ENCODE measurements at regions not wholly inside any gene's neighbourhood (a gene's known extent, or its start where the extent isn't known, plus 50 kb on each side); places are given as distances from the start of the nearest gene placed in this dataset.

DNA sequence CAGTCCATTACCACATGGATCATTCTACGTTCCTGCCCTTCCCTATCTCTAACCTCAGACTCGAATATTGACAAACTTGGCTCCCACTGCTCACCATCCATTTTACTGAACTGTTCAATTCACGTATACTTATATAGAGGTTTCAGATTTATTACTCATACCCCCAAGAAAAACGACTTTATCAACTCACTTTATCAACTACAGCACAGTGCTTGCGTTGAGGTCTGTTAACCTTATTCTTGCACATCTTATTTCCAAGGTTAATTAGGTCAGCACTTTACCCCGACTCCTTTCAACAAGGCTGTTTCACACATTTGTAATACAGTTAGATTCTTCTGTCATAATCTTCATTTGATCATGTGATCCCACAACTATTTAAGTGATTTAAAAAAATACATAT is 162.3 kb upstream of the AHR start:
- no peak overlapping the region for H2BK120ac ChIP-seq (replicated peaks; ENCODE audit: low read depth, low read length)
- no peak overlapping the region for H4K5ac ChIP-seq (ENCODE audit: insufficient read length, low read depth, low read length)
- H3K4me1 ChIP-seq (replicated peaks in 1 of 4; ENCODE audit: control insufficient read depth in 3 of 4, insufficient read depth in 4 of 4, low read length in 3 of 4), result no peaks in the 10 kb centered on the region
- 89% methylated on average over 6 of the region's 6 CpGs; no CpG with 5 or more reads in 1 of the 2 experiments for WGBS, 2 experiments (ENCODE audit: extremely low coverage in 1 of 2, insufficient coverage in 1 of 2, insufficient read length in 1 of 2, insufficient replicate concordance in 2 of 2, low coverage in 1 of 2, low lambda C conversion rate in 2 of 2, missing lambda C conversion rate in 1 of 2)
- no peak overlapping the region for H3K4me2 ChIP-seq (ENCODE audit: insufficient read depth in 1 of 2, low read depth in 2 of 2, low read length in 2 of 2)
- H3K27ac ChIP-seq (ENCODE audit: low read depth, low read length), result no peak overlapping the region
- no peaks in the 10 kb centered on the region for H3K36me3 ChIP-seq (ENCODE audit: control insufficient read depth in 2 of 4, insufficient read depth in 4 of 4, low read length in 3 of 4)
- H2BK5ac ChIP-seq (ENCODE audit: low read depth, low read length), result no peak overlapping the region
- H3K56ac ChIP-seq (replicated peaks; ENCODE audit: insufficient read length, low read depth, low read length), result no peak overlapping the region
- no peak overlapping the region for H4K8ac ChIP-seq (ENCODE audit: extremely low read depth, insufficient read depth, low read length)
- no peak overlapping the region for H2BK15ac ChIP-seq (ENCODE audit: low read length)
- H3K4me3 ChIP-seq (ENCODE audit: extremely low read depth in 1 of 4, insufficient read depth in 2 of 4, low read depth in 3 of 4, low read length in 4 of 4), result no peak overlapping the region
- FAIRE-seq (no peak), DNase-seq (ENCODE audit: low read depth in 1 of 2, low spot score in 2 of 2) (no peak)
- H3K23ac ChIP-seq (ENCODE audit: insufficient read length), result no peak overlapping the region
- no peak overlapping the region for H3K4ac ChIP-seq (replicated peaks; ENCODE audit: insufficient read length, low read depth, low read length)
- no peak overlapping the region for H3K14ac ChIP-seq (ENCODE audit: insufficient read length)
- no peak overlapping the region for H2BK12ac ChIP-seq (ENCODE audit: low read depth, low read length)
- no peaks in the 10 kb centered on the region for H4K20me1 ChIP-seq (replicated peaks in 1 of 2; ENCODE audit: control insufficient read depth in 1 of 2, insufficient read depth in 2 of 2, low read length in 2 of 2)
- no peaks in the 10 kb centered on the region for H3K27me3 ChIP-seq (replicated peaks in 1 of 4; ENCODE audit: control insufficient read depth in 3 of 4, extremely low read depth in 1 of 4, insufficient read depth in 3 of 4, low read length in 3 of 4)
- POLR2A ChIA-PET (ENCODE audit: partially characterized antibody), result no interaction called here
- no peak overlapping the region for H2AK5ac ChIP-seq (ENCODE audit: low read depth, low read length)
- H3K9ac ChIP-seq (replicated peaks in 1 of 4; ENCODE audit: extremely low read depth in 1 of 4, low read depth in 3 of 4, low read length in 3 of 4), result no peak overlapping the region
- H3K9me3 ChIP-seq (ENCODE audit: insufficient read depth in 2 of 2, low read depth in 1 of 2, low read length in 1 of 2), result no peaks in the 10 kb centered on the region
- CTCF ChIA-PET (ENCODE audit: partially characterized antibody), result no interaction called here
- H3K79me1 ChIP-seq (ENCODE audit: low read depth, low read length), result no peaks in the 10 kb centered on the region
- no peaks in the 10 kb centered on the region for H3K79me2 ChIP-seq (ENCODE audit: control insufficient read depth in 1 of 2, insufficient read depth in 2 of 2, low read length in 2 of 2)
- H2BK20ac ChIP-seq (ENCODE audit: low read length), result no peak overlapping the region
- no peak overlapping the region for H2AFZ ChIP-seq (ENCODE audit: low read length)
- no peaks in the 10 kb centered on the region for H3K23me2 ChIP-seq (ENCODE audit: low read depth, low read length)
- no peak overlapping the region for H3K18ac ChIP-seq (ENCODE audit: extremely low read depth, low read length)
- no peak overlapping the region for H4K91ac ChIP-seq (replicated peaks; ENCODE audit: insufficient read length, low read length)
- TF ChIP-seq SP1 (IDR thresholded peaks at IDR 0.05; ENCODE audit: low read depth, low read length), result no peak
- TF ChIP-seq TAF1 (IDR thresholded peaks at IDR 0.05; ENCODE audit: low read depth, low read length), result no peak
- TF ChIP-seq HDAC2 (IDR thresholded peaks at IDR 0.05; ENCODE audit: borderline replicate concordance in 1 of 2, low read depth in 2 of 2, low read length in 2 of 2), result no peak
- no peak for TF ChIP-seq BCL11A (IDR thresholded peaks at IDR 0.05; ENCODE audit: low read depth in 2 of 2, low read length in 2 of 2)
- no peak for TF ChIP-seq ASH2L (IDR thresholded peaks at IDR 0.05; ENCODE audit: low read length)
- TF ChIP-seq GTF2F1 (IDR thresholded peaks at IDR 0.05; ENCODE audit: borderline replicate concordance, low read depth, low read length), result no peak
- no peak for TF ChIP-seq CEBPB (IDR thresholded peaks at IDR 0.05; ENCODE audit: low read depth, low read length)
- TF ChIP-seq JUND (IDR thresholded peaks at IDR 0.05; ENCODE audit: low read length), result no peak
- TF ChIP-seq CBX5 (IDR thresholded peaks at IDR 0.05; ENCODE audit: low read depth, low read length), result no peak
- TF ChIP-seq EP300 (IDR thresholded peaks at IDR 0.05; ENCODE audit: borderline replicate concordance in 1 of 2, low read depth in 2 of 2, low read length in 2 of 2), result no peak
- no peak for TF ChIP-seq SAP30 (IDR thresholded peaks at IDR 0.05; ENCODE audit: insufficient read depth, insufficient replicate concordance, low read length)
- no peak for TF ChIP-seq HDAC6 (IDR thresholded peaks at IDR 0.05; ENCODE audit: low read depth, low read length)
- TF ChIP-seq, protein P1, sequence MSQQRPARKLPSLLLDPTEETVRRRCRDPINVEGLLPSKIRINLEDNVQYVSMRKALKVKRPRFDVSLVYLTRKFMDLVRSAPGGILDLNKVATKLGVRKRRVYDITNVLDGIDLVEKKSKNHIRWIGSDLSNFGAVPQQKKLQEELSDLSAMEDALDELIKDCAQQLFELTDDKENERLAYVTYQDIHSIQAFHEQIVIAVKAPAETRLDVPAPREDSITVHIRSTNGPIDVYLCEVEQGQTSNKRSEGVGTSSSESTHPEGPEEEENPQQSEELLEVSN (IDR thresholded peaks at IDR 0.05), result no peak
- TF ChIP-seq SP2 (IDR thresholded peaks at IDR 0.05; ENCODE audit: low read length), result no peak
- no peak for TF ChIP-seq GABPA (IDR thresholded peaks at IDR 0.05; ENCODE audit: borderline replicate concordance, insufficient read depth, low read length)
